Thyroid gland (tissue), 4 donors: ENCODE measurements at regions not wholly inside any gene's neighbourhood (a gene's known extent, or its start where the extent isn't known, plus 50 kb on each side); places are given as distances from the start of the nearest gene placed in this dataset.

Experiments used
- POLR2A ChIP-seq, 2 donors: fragments of 450-650 bp; IDR thresholded peaks; one replicate each; pipeline ENCODE4 v1.6.1; 2017; ENCODE audit warnings: antibody characterized with exemption in 2 of 2, mild to moderate bottlenecking in 2 of 2, moderate library complexity in 1 of 2
- TF ChIP-seq, protein P1 (sequence below), 6 experiments: fragments of 200-600 bp in 3 of 6; fragments of 450-650 bp in 3 of 6; sonication (generic) in 3 of 6; IDR thresholded peaks; one replicate each; pipeline ENCODE4 v1.5.1; 2016 to 2019; ENCODE audit warnings: antibody characterized with exemption in 6 of 6, mild to moderate bottlenecking in 2 of 6, inconsistent platforms in 1 of 6, moderate library complexity in 1 of 6

DNA sequence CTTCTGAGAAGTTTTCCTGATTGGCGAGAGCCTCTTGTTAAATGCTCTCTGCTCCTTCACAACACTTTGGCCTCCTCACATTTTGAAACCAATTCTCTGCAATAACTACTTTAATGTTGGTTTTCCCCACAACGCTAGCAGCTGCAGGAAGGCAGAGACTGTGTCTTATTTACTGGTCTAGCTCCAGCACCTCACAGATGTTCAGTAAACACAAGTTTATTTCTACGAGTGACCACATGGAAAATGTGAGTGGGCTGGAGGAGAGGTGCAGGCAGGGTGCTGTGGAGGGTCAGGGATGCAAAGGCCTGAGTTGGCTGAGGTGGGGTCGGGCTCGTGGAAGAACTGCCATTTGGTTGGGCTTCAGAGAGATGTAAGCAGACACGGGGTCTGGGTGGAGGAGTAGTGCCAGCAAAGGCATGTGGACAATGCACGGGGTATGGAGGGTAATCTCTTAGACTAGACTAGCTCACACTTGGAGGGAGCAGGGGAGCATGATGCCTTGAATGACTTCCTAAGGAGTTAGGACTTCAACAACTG lies 117.4 kb upstream of the RTL1 start:
- TF ChIP-seq POLR2A (IDR thresholded peaks at IDR 0.05): no peak
- TF ChIP-seq, protein P1, sequence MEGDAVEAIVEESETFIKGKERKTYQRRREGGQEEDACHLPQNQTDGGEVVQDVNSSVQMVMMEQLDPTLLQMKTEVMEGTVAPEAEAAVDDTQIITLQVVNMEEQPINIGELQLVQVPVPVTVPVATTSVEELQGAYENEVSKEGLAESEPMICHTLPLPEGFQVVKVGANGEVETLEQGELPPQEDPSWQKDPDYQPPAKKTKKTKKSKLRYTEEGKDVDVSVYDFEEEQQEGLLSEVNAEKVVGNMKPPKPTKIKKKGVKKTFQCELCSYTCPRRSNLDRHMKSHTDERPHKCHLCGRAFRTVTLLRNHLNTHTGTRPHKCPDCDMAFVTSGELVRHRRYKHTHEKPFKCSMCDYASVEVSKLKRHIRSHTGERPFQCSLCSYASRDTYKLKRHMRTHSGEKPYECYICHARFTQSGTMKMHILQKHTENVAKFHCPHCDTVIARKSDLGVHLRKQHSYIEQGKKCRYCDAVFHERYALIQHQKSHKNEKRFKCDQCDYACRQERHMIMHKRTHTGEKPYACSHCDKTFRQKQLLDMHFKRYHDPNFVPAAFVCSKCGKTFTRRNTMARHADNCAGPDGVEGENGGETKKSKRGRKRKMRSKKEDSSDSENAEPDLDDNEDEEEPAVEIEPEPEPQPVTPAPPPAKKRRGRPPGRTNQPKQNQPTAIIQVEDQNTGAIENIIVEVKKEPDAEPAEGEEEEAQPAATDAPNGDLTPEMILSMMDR (IDR thresholded peaks at IDR 0.05): no peak
